ENCODE measurements at regions not wholly inside any gene's neighbourhood (a gene's known extent, or its start where the extent isn't known, plus 50 kb on each side); places are given as distances from the start of the nearest gene placed in this dataset.
A peak's percentile ranks its signal among the peaks of the same experiment; 100 is the strongest.
"Not testable (repeated sequence)": the region's sequence is repeated elsewhere in the genome, so short reads cannot be mapped to it uniquely, and the experiment has no call there.

GRCh38 chr14:101665478-101666078 is 95.9 kb upstream of the PPP2R5C start:
- TF ChIP-seq GATA1 (IDR thresholded peaks at IDR 0.05; ENCODE audit: low read depth, low read length): no peak
- peak in 1 of 2 experiments; percentile 34 for DNase-seq

- TF ChIP-seq GATA1 (IDR thresholded peaks at IDR 0.05; ENCODE audit: low read depth, low read length): no peak
- TF ChIP-seq POLR2A (IDR thresholded peaks at IDR 0.05; ENCODE audit: low read length): no peak
- DNase-seq: no peak
Observed at GRCh38 chr14:101666264-101666663, 95.2 kb upstream of the PPP2R5C start.

GRCh38 chr14:101669629-101670028 is 91.9 kb upstream of the PPP2R5C start:
- TF ChIP-seq POLR2A (IDR thresholded peaks at IDR 0.05; ENCODE audit: low read length) (no peak), GATA1 (IDR thresholded peaks at IDR 0.05; ENCODE audit: low read depth, low read length) (no peak)
- no peak for DNase-seq

GRCh38 chr14:101673873-101674272 is 87.6 kb upstream of the PPP2R5C start:
- DNase-seq: no peak
- TF ChIP-seq GATA1 (IDR thresholded peaks at IDR 0.05; ENCODE audit: low read depth, low read length): no peak
- no peak for TF ChIP-seq POLR2A (IDR thresholded peaks at IDR 0.05; ENCODE audit: low read length)

- DNase-seq: not testable (repeated sequence)
Observed at GRCh38 chr14:101675835-101676234, 85.7 kb upstream of the PPP2R5C start.

GRCh38 chr14:101677912-101678327 is 83.6 kb upstream of the PPP2R5C start:
- DNase-seq: not testable (repeated sequence)

- no peak for DNase-seq
- TF ChIP-seq POLR2A (IDR thresholded peaks at IDR 0.05; ENCODE audit: low read length): no peak
- no peak for TF ChIP-seq GATA1 (IDR thresholded peaks at IDR 0.05; ENCODE audit: low read depth, low read length)
Observed at GRCh38 chr14:101681795-101682194, 79.7 kb upstream of the PPP2R5C start.

- TF ChIP-seq GATA1 (IDR thresholded peaks at IDR 0.05; ENCODE audit: low read depth, low read length): no peak
- TF ChIP-seq POLR2A (IDR thresholded peaks at IDR 0.05; ENCODE audit: low read length): no peak
- DNase-seq: no peak
Observed at GRCh38 chr14:101683365-101683764, 78.1 kb upstream of the PPP2R5C start.

GRCh38 chr14:101687756-101688546 is 73.6 kb upstream of the PPP2R5C start:
- TF ChIP-seq GATA1 (IDR thresholded peaks at IDR 0.05; ENCODE audit: low read depth, low read length): no peak
- no peak for TF ChIP-seq POLR2A (IDR thresholded peaks at IDR 0.05; ENCODE audit: low read length)
- peak in 1 of 2 experiments; percentile 29 for DNase-seq

- DNase-seq: no peak
- TF ChIP-seq GATA1 (IDR thresholded peaks at IDR 0.05; ENCODE audit: low read depth, low read length) (no peak), POLR2A (IDR thresholded peaks at IDR 0.05; ENCODE audit: low read length) (no peak)
Observed at GRCh38 chr14:101689039-101689501, 72.4 kb upstream of the PPP2R5C start.

- not testable (repeated sequence) for DNase-seq
Observed at GRCh38 chr14:101689966-101690365, 71.5 kb upstream of the PPP2R5C start.

GRCh38 chr14:101695659-101696058 is 65.8 kb upstream of the PPP2R5C start:
- TF ChIP-seq GATA1 (IDR thresholded peaks at IDR 0.05; ENCODE audit: low read depth, low read length): no peak
- DNase-seq: no peak

GRCh38 chr14:101704140-101704539 is 57.4 kb upstream of the PPP2R5C start:
- TF ChIP-seq POLR2A (IDR thresholded peaks at IDR 0.05; ENCODE audit: low read length) (no peak), GATA1 (IDR thresholded peaks at IDR 0.05; ENCODE audit: low read depth, low read length) (no peak)
- DNase-seq: no peak

GRCh38 chr14:101705733-101706508 is 55.6 kb upstream of the PPP2R5C start:
- DNase-seq: peak; percentile 31 to 47
- TF ChIP-seq GATA1 (IDR thresholded peaks at IDR 0.05; ENCODE audit: low read depth, low read length) (no peak), POLR2A (IDR thresholded peaks at IDR 0.05; ENCODE audit: low read length) (no peak)
